ENCODE measurements at regions not wholly inside any gene's neighbourhood (a gene's known extent, or its start where the extent isn't known, plus 50 kb on each side); places are given as distances from the start of the nearest gene placed in this dataset.

DNA sequence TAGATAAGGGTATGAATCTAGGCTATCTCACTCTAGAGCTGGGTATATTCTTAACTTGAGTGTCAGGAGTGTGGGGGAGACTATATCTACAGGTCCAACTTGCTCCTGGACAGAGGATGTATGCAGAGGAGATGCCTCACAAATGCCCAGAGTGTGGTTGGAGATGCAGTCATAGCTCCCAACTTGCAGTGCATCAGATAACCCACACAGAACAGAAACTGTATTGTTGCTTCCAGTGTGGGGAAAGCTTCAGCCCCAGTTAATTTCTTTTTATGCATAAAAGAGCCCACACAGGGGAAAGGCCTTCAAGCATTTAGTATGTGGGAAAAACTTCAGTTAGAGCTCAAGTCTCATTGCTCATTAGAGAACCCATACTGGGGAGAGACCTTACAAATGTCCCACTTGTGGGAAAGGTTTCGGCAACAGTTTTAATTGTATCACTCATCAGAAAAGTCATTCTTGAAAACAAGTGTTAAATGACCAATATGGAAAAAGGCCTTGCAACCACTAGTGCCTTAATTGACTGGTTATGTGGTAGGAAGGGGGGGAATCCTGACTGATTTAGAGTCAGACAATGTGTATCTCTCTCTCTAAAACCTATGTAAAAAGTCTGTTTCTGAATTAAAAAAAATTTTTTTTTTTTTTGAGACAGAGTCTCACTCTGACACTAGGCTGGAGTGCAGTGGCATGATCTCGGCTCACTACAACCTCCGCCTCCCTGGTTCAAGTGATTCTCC is 67.9 kb downstream of the EBNA1BP2 start:
- in situ Hi-C loops (cut with HindIII; ENCODE audit: low pct_unique_long_range_greater_than_20kb, low sequenced_read_pairs) = no loop called here
- CTCF ChIA-PET = interaction anchor here (0.6 kb wide), 1 partner anchor 39 kb away, joined by 3 read pairs; no protein-coding TSS in a partner anchor

DNA sequence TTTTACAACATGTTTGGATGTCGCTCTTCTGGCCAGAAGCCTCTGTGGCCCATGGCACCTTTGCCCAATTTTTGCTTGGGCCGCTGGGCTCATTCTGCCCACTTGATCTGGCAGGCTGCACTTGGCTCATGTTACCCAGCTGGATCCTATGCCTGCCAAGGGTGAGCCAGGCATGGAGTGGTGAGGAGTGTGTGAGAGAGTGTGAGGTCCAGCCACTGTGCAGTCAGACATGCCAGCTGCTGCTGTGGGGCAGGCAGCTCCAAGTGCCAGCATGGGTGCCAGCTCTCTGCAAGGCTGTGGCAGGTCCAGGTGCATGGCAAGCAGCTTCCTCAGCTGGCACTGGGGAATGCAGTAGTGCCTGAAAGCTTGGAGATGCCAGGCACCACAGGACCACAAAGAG is 71.0 kb downstream of the EBNA1BP2 start:
- intact Hi-C loops (cut with micrococcal nuclease; ENCODE audit: unreplicated experiment) = no loop called here

More for the DNA sequence above, 67.9 kb downstream of the EBNA1BP2 start:
- Histone ChIP-seq H3K4me3 (ENCODE audit: low read depth in 2 of 2, low read length in 2 of 2) (no peak overlapping the region), H3K36me3 (ENCODE audit: control insufficient read depth, insufficient read depth, low read length) (no peaks in the 10 kb centered on the region), H3K27ac (ENCODE audit: low read length) (no peak overlapping the region), H3K27me3 (ENCODE audit: control insufficient read depth, insufficient read depth, low read length) (no peaks in the 10 kb centered on the region), H3K4me1 (ENCODE audit: control insufficient read depth, insufficient read depth, low read length) (no peaks in the 10 kb centered on the region), H3K9me3 (ENCODE audit: control insufficient read depth, insufficient read depth, low read depth, low read length) (peaks cover 5% of the 10 kb centered on the region; the same call in 1 of the 2 replicates)
- ATAC-seq = no peak
- TF ChIP-seq, protein P1, sequence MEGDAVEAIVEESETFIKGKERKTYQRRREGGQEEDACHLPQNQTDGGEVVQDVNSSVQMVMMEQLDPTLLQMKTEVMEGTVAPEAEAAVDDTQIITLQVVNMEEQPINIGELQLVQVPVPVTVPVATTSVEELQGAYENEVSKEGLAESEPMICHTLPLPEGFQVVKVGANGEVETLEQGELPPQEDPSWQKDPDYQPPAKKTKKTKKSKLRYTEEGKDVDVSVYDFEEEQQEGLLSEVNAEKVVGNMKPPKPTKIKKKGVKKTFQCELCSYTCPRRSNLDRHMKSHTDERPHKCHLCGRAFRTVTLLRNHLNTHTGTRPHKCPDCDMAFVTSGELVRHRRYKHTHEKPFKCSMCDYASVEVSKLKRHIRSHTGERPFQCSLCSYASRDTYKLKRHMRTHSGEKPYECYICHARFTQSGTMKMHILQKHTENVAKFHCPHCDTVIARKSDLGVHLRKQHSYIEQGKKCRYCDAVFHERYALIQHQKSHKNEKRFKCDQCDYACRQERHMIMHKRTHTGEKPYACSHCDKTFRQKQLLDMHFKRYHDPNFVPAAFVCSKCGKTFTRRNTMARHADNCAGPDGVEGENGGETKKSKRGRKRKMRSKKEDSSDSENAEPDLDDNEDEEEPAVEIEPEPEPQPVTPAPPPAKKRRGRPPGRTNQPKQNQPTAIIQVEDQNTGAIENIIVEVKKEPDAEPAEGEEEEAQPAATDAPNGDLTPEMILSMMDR (IDR thresholded peaks at IDR 0.05) = no peak
- TF ChIP-seq TCF7L2 (IDR thresholded peaks at IDR 0.05; ENCODE audit: low read depth, low read length) (no peak), POLR2AphosphoS5 (IDR thresholded peaks at IDR 0.05; ENCODE audit: low read depth, low read length) (no peak), SIN3A (IDR thresholded peaks at IDR 0.05; ENCODE audit: borderline replicate concordance, insufficient read depth, low read depth, low read length) (no peak)
- TF ChIP-seq, protein P2, sequence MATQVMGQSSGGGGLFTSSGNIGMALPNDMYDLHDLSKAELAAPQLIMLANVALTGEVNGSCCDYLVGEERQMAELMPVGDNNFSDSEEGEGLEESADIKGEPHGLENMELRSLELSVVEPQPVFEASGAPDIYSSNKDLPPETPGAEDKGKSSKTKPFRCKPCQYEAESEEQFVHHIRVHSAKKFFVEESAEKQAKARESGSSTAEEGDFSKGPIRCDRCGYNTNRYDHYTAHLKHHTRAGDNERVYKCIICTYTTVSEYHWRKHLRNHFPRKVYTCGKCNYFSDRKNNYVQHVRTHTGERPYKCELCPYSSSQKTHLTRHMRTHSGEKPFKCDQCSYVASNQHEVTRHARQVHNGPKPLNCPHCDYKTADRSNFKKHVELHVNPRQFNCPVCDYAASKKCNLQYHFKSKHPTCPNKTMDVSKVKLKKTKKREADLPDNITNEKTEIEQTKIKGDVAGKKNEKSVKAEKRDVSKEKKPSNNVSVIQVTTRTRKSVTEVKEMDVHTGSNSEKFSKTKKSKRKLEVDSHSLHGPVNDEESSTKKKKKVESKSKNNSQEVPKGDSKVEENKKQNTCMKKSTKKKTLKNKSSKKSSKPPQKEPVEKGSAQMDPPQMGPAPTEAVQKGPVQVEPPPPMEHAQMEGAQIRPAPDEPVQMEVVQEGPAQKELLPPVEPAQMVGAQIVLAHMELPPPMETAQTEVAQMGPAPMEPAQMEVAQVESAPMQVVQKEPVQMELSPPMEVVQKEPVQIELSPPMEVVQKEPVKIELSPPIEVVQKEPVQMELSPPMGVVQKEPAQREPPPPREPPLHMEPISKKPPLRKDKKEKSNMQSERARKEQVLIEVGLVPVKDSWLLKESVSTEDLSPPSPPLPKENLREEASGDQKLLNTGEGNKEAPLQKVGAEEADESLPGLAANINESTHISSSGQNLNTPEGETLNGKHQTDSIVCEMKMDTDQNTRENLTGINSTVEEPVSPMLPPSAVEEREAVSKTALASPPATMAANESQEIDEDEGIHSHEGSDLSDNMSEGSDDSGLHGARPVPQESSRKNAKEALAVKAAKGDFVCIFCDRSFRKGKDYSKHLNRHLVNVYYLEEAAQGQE (IDR thresholded peaks at IDR 0.05; ENCODE audit: insufficient read depth in 1 of 2, low read depth in 2 of 2, low read length in 1 of 2) = no peak
- intact Hi-C loops (cut with micrococcal nuclease; ENCODE audit: unreplicated experiment) = no loop called here
- BruUV-seq (replicated peaks) = no TSS peak
- POLR2A ChIA-PET = interaction anchor here (0.7 kb wide), 1 partner anchor 290 kb away, joined by 3 read pairs; no protein-coding TSS in a partner anchor
- DNase-seq (ENCODE audit: low read depth, low spot score) = no peak

More for the DNA sequence above, 71.0 kb downstream of the EBNA1BP2 start:
- no peak overlapping the region for H3K4me3 ChIP-seq (ENCODE audit: low read depth in 2 of 2, low read length in 2 of 2)
- ChIA-PET POLR2A (no interaction called here), CTCF (no interaction called here)
- no TSS peak for BruUV-seq (replicated peaks)
- H3K36me3 ChIP-seq (ENCODE audit: control insufficient read depth, insufficient read depth, low read length) = no peaks in the 10 kb centered on the region
- H3K4me1 ChIP-seq (ENCODE audit: control insufficient read depth, insufficient read depth, low read length) = no peaks in the 10 kb centered on the region
- no peak for ATAC-seq
- H3K27me3 ChIP-seq (ENCODE audit: control insufficient read depth, insufficient read depth, low read length) = no peaks in the 10 kb centered on the region
- no peak overlapping the region for H3K27ac ChIP-seq (ENCODE audit: low read length)
- in situ Hi-C loops (cut with HindIII; ENCODE audit: low pct_unique_long_range_greater_than_20kb, low sequenced_read_pairs) = no loop called here
- TF ChIP-seq SIN3A (IDR thresholded peaks at IDR 0.05; ENCODE audit: borderline replicate concordance, insufficient read depth, low read depth, low read length) (no peak), POLR2AphosphoS5 (IDR thresholded peaks at IDR 0.05; ENCODE audit: low read depth, low read length) (no peak), TCF7L2 (IDR thresholded peaks at IDR 0.05; ENCODE audit: low read depth, low read length) (no peak)
- TF ChIP-seq, protein P1 (IDR thresholded peaks at IDR 0.05) = no peak
- TF ChIP-seq, protein P2 (IDR thresholded peaks at IDR 0.05; ENCODE audit: insufficient read depth in 1 of 2, low read depth in 2 of 2, low read length in 1 of 2) = no peak
- no peak for DNase-seq (ENCODE audit: low read depth, low spot score)
- H3K9me3 ChIP-seq (ENCODE audit: control insufficient read depth, insufficient read depth, low read depth, low read length) = peaks cover 5% of the 10 kb centered on the region; the same call in 1 of the 2 replicates

Measured in Panc1 (cell line).